ENCODE measurements at regions not wholly inside any gene's neighbourhood (a gene's known extent, or its start where the extent isn't known, plus 50 kb on each side); places are given as distances from the start of the nearest gene placed in this dataset.

DNA sequence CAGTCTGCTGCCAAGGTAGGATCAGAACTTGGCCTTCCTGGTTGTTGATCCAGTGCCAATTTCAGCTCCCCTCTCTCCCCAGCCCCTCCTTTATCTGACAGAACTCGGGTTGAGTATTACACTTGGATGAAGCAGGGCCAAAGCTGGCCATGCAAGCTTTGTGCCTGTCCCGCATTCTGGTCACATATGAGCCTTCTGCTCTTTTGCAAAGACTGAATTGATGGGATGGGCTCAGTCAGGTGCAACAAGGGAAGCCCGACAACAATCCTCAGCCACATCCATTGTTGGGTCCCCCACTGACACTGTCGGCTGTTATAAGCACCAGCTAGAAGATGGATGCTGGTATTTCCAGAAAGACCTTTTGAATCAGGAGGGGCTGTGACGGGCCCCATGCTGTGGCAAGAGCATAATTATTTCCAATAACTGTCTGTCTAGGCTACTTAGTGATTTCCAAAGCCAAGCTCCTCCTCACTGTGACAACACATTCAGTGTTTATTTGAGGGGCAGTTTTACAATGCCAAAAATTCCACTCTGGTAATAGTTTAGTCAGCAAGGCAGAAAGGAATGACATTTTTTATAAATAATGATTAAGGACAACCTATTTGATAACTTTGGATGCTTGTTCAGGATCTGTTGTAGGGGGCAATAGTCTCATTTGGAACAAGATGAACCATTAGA, 146.8 kb upstream of the FRMD4B start:
- TF ChIP-seq, protein P1, sequence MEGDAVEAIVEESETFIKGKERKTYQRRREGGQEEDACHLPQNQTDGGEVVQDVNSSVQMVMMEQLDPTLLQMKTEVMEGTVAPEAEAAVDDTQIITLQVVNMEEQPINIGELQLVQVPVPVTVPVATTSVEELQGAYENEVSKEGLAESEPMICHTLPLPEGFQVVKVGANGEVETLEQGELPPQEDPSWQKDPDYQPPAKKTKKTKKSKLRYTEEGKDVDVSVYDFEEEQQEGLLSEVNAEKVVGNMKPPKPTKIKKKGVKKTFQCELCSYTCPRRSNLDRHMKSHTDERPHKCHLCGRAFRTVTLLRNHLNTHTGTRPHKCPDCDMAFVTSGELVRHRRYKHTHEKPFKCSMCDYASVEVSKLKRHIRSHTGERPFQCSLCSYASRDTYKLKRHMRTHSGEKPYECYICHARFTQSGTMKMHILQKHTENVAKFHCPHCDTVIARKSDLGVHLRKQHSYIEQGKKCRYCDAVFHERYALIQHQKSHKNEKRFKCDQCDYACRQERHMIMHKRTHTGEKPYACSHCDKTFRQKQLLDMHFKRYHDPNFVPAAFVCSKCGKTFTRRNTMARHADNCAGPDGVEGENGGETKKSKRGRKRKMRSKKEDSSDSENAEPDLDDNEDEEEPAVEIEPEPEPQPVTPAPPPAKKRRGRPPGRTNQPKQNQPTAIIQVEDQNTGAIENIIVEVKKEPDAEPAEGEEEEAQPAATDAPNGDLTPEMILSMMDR (IDR thresholded peaks at IDR 0.05; ENCODE audit: extremely low read depth in 1 of 2, insufficient read depth in 1 of 2, low read depth in 1 of 2, low read length in 2 of 2): no peak
- TF ChIP-seq, protein P2, sequence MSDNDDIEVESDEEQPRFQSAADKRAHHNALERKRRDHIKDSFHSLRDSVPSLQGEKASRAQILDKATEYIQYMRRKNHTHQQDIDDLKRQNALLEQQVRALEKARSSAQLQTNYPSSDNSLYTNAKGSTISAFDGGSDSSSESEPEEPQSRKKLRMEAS (IDR thresholded peaks at IDR 0.05; ENCODE audit: insufficient read depth, insufficient read length): no peak
- TF ChIP-seq POLR2A (IDR thresholded peaks at IDR 0.05; ENCODE audit: low read depth, low read length): no peak

Data from endothelial cell of umbilical vein (primary cell).